ENCODE measurements at regions not wholly inside any gene's neighbourhood (a gene's known extent, or its start where the extent isn't known, plus 50 kb on each side); places are given as distances from the start of the nearest gene placed in this dataset.

GRCh38 chr4:66658809-66659208 lies 886.5 kb downstream of the CENPC start:
- H3K4me3 ChIP-seq (ENCODE audit: low read length) = no peak overlapping the region
- H3K9ac ChIP-seq (ENCODE audit: low read length) = no peak overlapping the region
- no peaks in the 10 kb centered on the region for H3K36me3 ChIP-seq (ENCODE audit: control insufficient read depth, low read depth, low read length)
- no peaks in the 10 kb centered on the region for H3K27me3 ChIP-seq (ENCODE audit: control insufficient read depth, insufficient read depth, low read length)
- H3K27ac ChIP-seq (ENCODE audit: low read length) = no peak overlapping the region
- H3K4me1 ChIP-seq (ENCODE audit: control insufficient read depth, low read depth, low read length) = no peaks in the 10 kb centered on the region
- no peaks in the 10 kb centered on the region for H3K9me3 ChIP-seq (ENCODE audit: control insufficient read depth, low read depth, low read length)

GRCh38 chr4:66655505-66655904 lies 889.8 kb downstream of the CENPC start:
- H3K9ac ChIP-seq (ENCODE audit: low read length) = no peak overlapping the region
- H3K4me1 ChIP-seq (ENCODE audit: control insufficient read depth, low read depth, low read length) = no peaks in the 10 kb centered on the region
- H3K27ac ChIP-seq (ENCODE audit: low read length) = no peak overlapping the region
- no peaks in the 10 kb centered on the region for H3K27me3 ChIP-seq (ENCODE audit: control insufficient read depth, insufficient read depth, low read length)
- no peaks in the 10 kb centered on the region for H3K36me3 ChIP-seq (ENCODE audit: control insufficient read depth, low read depth, low read length)
- no peak overlapping the region for H3K4me3 ChIP-seq (ENCODE audit: low read length)
- H3K9me3 ChIP-seq (ENCODE audit: control insufficient read depth, low read depth, low read length) = no peaks in the 10 kb centered on the region

- H3K4me3 ChIP-seq (ENCODE audit: low read length) = no peak overlapping the region
- no peaks in the 10 kb centered on the region for H3K36me3 ChIP-seq (ENCODE audit: control insufficient read depth, low read depth, low read length)
- no peaks in the 10 kb centered on the region for H3K9me3 ChIP-seq (ENCODE audit: control insufficient read depth, low read depth, low read length)
- no peak overlapping the region for H3K27ac ChIP-seq (ENCODE audit: low read length)
- no peaks in the 10 kb centered on the region for H3K27me3 ChIP-seq (ENCODE audit: control insufficient read depth, insufficient read depth, low read length)
- H3K4me1 ChIP-seq (ENCODE audit: control insufficient read depth, low read depth, low read length) = no peaks in the 10 kb centered on the region
- H3K9ac ChIP-seq (ENCODE audit: low read length) = no peak overlapping the region
Measured at GRCh38 chr4:66653937-66654336, 891.4 kb downstream of the CENPC start.

- no peaks in the 10 kb centered on the region for H3K27me3 ChIP-seq (ENCODE audit: control insufficient read depth, insufficient read depth, low read length)
- no peaks in the 10 kb centered on the region for H3K36me3 ChIP-seq (ENCODE audit: control insufficient read depth, low read depth, low read length)
- H3K9ac ChIP-seq (ENCODE audit: low read length) = no peak overlapping the region
- no peak overlapping the region for H3K27ac ChIP-seq (ENCODE audit: low read length)
- no peaks in the 10 kb centered on the region for H3K4me1 ChIP-seq (ENCODE audit: control insufficient read depth, low read depth, low read length)
- no peaks in the 10 kb centered on the region for H3K9me3 ChIP-seq (ENCODE audit: control insufficient read depth, low read depth, low read length)
- no peak overlapping the region for H3K4me3 ChIP-seq (ENCODE audit: low read length)
Measured at GRCh38 chr4:66649236-66649635, 896.1 kb downstream of the CENPC start.

GRCh38 chr4:66647926-66648325 lies 897.4 kb downstream of the CENPC start:
- no peak overlapping the region for H3K9ac ChIP-seq (ENCODE audit: low read length)
- no peaks in the 10 kb centered on the region for H3K9me3 ChIP-seq (ENCODE audit: control insufficient read depth, low read depth, low read length)
- H3K4me1 ChIP-seq (ENCODE audit: control insufficient read depth, low read depth, low read length) = no peaks in the 10 kb centered on the region
- no peak overlapping the region for H3K27ac ChIP-seq (ENCODE audit: low read length)
- no peaks in the 10 kb centered on the region for H3K27me3 ChIP-seq (ENCODE audit: control insufficient read depth, insufficient read depth, low read length)
- no peak overlapping the region for H3K4me3 ChIP-seq (ENCODE audit: low read length)
- H3K36me3 ChIP-seq (ENCODE audit: control insufficient read depth, low read depth, low read length) = no peaks in the 10 kb centered on the region

- Histone ChIP-seq H3K9me3 (ENCODE audit: control insufficient read depth, low read depth, low read length) (no peaks in the 10 kb centered on the region), H3K9ac (ENCODE audit: low read length) (no peak overlapping the region), H3K4me3 (ENCODE audit: low read length) (no peak overlapping the region), H3K27me3 (ENCODE audit: control insufficient read depth, insufficient read depth, low read length) (no peaks in the 10 kb centered on the region), H3K36me3 (ENCODE audit: control insufficient read depth, low read depth, low read length) (no peaks in the 10 kb centered on the region), H3K4me1 (ENCODE audit: control insufficient read depth, low read depth, low read length) (no peaks in the 10 kb centered on the region), H3K27ac (ENCODE audit: low read length) (no peak overlapping the region)
Measured at GRCh38 chr4:66647476-66647875, 897.8 kb downstream of the CENPC start.

GRCh38 chr4:66640233-66640990 lies 904.9 kb downstream of the CENPC start:
- Histone ChIP-seq H3K9ac (ENCODE audit: low read length) (no peak overlapping the region), H3K4me1 (ENCODE audit: control insufficient read depth, low read depth, low read length) (peaks cover 7% of the 10 kb centered on the region), H3K4me3 (ENCODE audit: low read length) (no peak overlapping the region), H3K27ac (ENCODE audit: low read length) (no peak overlapping the region), H3K27me3 (ENCODE audit: control insufficient read depth, insufficient read depth, low read length) (no peaks in the 10 kb centered on the region), H3K9me3 (ENCODE audit: control insufficient read depth, low read depth, low read length) (no peaks in the 10 kb centered on the region), H3K36me3 (ENCODE audit: control insufficient read depth, low read depth, low read length) (no peaks in the 10 kb centered on the region)

GRCh38 chr4:66639361-66639760 lies 905.9 kb downstream of the CENPC start:
- Histone ChIP-seq H3K4me3 (ENCODE audit: low read length) (no peak overlapping the region), H3K27me3 (ENCODE audit: control insufficient read depth, insufficient read depth, low read length) (no peaks in the 10 kb centered on the region), H3K9ac (ENCODE audit: low read length) (no peak overlapping the region), H3K27ac (ENCODE audit: low read length) (no peak overlapping the region), H3K9me3 (ENCODE audit: control insufficient read depth, low read depth, low read length) (no peaks in the 10 kb centered on the region), H3K36me3 (ENCODE audit: control insufficient read depth, low read depth, low read length) (no peaks in the 10 kb centered on the region), H3K4me1 (ENCODE audit: control insufficient read depth, low read depth, low read length) (peaks cover 7% of the 10 kb centered on the region)

GRCh38 chr4:66636349-66636748 lies 909.0 kb downstream of the CENPC start:
- Histone ChIP-seq H3K9me3 (ENCODE audit: control insufficient read depth, low read depth, low read length) (no peaks in the 10 kb centered on the region), H3K9ac (ENCODE audit: low read length) (no peak overlapping the region), H3K27me3 (ENCODE audit: control insufficient read depth, insufficient read depth, low read length) (no peaks in the 10 kb centered on the region), H3K36me3 (ENCODE audit: control insufficient read depth, low read depth, low read length) (no peaks in the 10 kb centered on the region), H3K4me1 (ENCODE audit: control insufficient read depth, low read depth, low read length) (peaks cover 7% of the 10 kb centered on the region), H3K4me3 (ENCODE audit: low read length) (no peak overlapping the region), H3K27ac (ENCODE audit: low read length) (no peak overlapping the region)

GRCh38 chr4:66633477-66633876 lies 911.8 kb downstream of the CENPC start:
- peaks cover 3% of the 10 kb centered on the region for H3K4me1 ChIP-seq (ENCODE audit: control insufficient read depth, low read depth, low read length)
- no peak overlapping the region for H3K9ac ChIP-seq (ENCODE audit: low read length)
- H3K9me3 ChIP-seq (ENCODE audit: control insufficient read depth, low read depth, low read length) = no peaks in the 10 kb centered on the region
- no peak overlapping the region for H3K4me3 ChIP-seq (ENCODE audit: low read length)
- H3K27me3 ChIP-seq (ENCODE audit: control insufficient read depth, insufficient read depth, low read length) = no peaks in the 10 kb centered on the region
- no peaks in the 10 kb centered on the region for H3K36me3 ChIP-seq (ENCODE audit: control insufficient read depth, low read depth, low read length)
- H3K27ac ChIP-seq (ENCODE audit: low read length) = no peak overlapping the region

- no peaks in the 10 kb centered on the region for H3K4me1 ChIP-seq (ENCODE audit: control insufficient read depth, low read depth, low read length)
- no peaks in the 10 kb centered on the region for H3K36me3 ChIP-seq (ENCODE audit: control insufficient read depth, low read depth, low read length)
- H3K4me3 ChIP-seq (ENCODE audit: low read length) = no peak overlapping the region
- no peaks in the 10 kb centered on the region for H3K9me3 ChIP-seq (ENCODE audit: control insufficient read depth, low read depth, low read length)
- H3K9ac ChIP-seq (ENCODE audit: low read length) = no peak overlapping the region
- H3K27ac ChIP-seq (ENCODE audit: low read length) = no peak overlapping the region
- H3K27me3 ChIP-seq (ENCODE audit: control insufficient read depth, insufficient read depth, low read length) = no peaks in the 10 kb centered on the region
Measured at GRCh38 chr4:66629927-66630326, 915.4 kb downstream of the CENPC start.

GRCh38 chr4:66628146-66628545 lies 917.2 kb downstream of the CENPC start:
- Histone ChIP-seq H3K4me3 (ENCODE audit: low read length) (no peak overlapping the region), H3K9me3 (ENCODE audit: control insufficient read depth, low read depth, low read length) (no peaks in the 10 kb centered on the region), H3K4me1 (ENCODE audit: control insufficient read depth, low read depth, low read length) (no peaks in the 10 kb centered on the region), H3K9ac (ENCODE audit: low read length) (no peak overlapping the region), H3K27me3 (ENCODE audit: control insufficient read depth, insufficient read depth, low read length) (no peaks in the 10 kb centered on the region), H3K27ac (ENCODE audit: low read length) (no peak overlapping the region), H3K36me3 (ENCODE audit: control insufficient read depth, low read depth, low read length) (no peaks in the 10 kb centered on the region)

All from iPS-18a (cell line).